Gastroesophageal sphincter (tissue), 4 donors: ENCODE measurements at regions not wholly inside any gene's neighbourhood (a gene's known extent, or its start where the extent isn't known, plus 50 kb on each side); places are given as distances from the start of the nearest gene placed in this dataset.
"Not testable (repeated sequence)": the region's sequence is repeated elsewhere in the genome, so short reads cannot be mapped to it uniquely, and the experiment has no call there.

Experiments used
- ATAC-seq: fragments of 150-250 bp; one replicate; pipeline ENCODE4 v1.9.1; 2016; ENCODE audit warnings: mild to moderate bottlenecking, moderate library complexity
- H3K27ac ChIP-seq, 4 donors: fragments of 200-600 bp; sonication (generic) in 3 of 4; 1 replicate in 3 of 4; 2 replicates in 1 of 4; pipeline ENCODE4 v1.5.1; 2016 to 2019
- H3K27me3 ChIP-seq: fragments of 200-600 bp; sonication (generic); one replicate; pipeline ENCODE4 v1.5.1; 2019
- H3K36me3 ChIP-seq, 2 donors: fragments of 200-600 bp; sonication (generic); one replicate each; pipeline ENCODE4 v1.5.1; 2019; ENCODE audit warnings: control low read depth in 1 of 2
- H3K4me1 ChIP-seq, 3 donors: fragments of 200-600 bp; sonication (generic); 1 replicate in 2 of 3; 2 replicates in 1 of 3; pipeline ENCODE4 v1.5.1; 2016 to 2019; ENCODE audit warnings: control low read depth in 2 of 3
- H3K4me3 ChIP-seq, 2 donors: fragments of 200-600 bp; sonication (generic); one replicate each; pipeline ENCODE4 v1.5.1; 2019; ENCODE audit warnings: mild to moderate bottlenecking in 1 of 2, moderate library complexity in 1 of 2
- H3K9me3 ChIP-seq, 3 donors: fragments of 200-600 bp; sonication (generic); one replicate each; pipeline ENCODE4 v1.5.1; 2017 to 2019; ENCODE audit warnings: control low read depth in 2 of 3
- EP300 ChIP-seq: sonication (generic); formaldehyde crosslinking; IDR thresholded peaks from one replicate; pipeline ENCODE4 v1.6.1; 2017; ENCODE audit warnings: antibody characterized with exemption, mild to moderate bottlenecking
- POLR2A ChIP-seq, 2 donors: fragments of 450-650 bp; IDR thresholded peaks; one replicate each; pipeline ENCODE4 v1.6.1; 2017; ENCODE audit warnings: antibody characterized with exemption in 2 of 2, mild to moderate bottlenecking in 2 of 2, moderate library complexity in 1 of 2
- POLR2AphosphoS5 ChIP-seq: sonication (generic); formaldehyde crosslinking; IDR thresholded peaks from one replicate; pipeline ENCODE4 v1.6.1; 2017; ENCODE audit warnings: antibody characterized with exemption
- WGBS, 2 donors: methylation state at CpG; one replicate each; pipeline ENCODE4 v1.1.5; 2018; ENCODE audit warnings: low coverage in 1 of 2; 5-methylcytosine and 5-hydroxymethylcytosine counted together
- TF ChIP-seq, protein P1 (sequence below), 4 experiments: fragments of 200-600 bp in 2 of 4; fragments of 450-650 bp in 2 of 4; sonication (generic) in 1 of 4; IDR thresholded peaks; one replicate each; pipeline ENCODE4 v1.5.1; 2017 to 2019; ENCODE audit warnings: antibody characterized with exemption in 4 of 4, mild to moderate bottlenecking in 2 of 4, moderate library complexity in 2 of 4

DNA sequence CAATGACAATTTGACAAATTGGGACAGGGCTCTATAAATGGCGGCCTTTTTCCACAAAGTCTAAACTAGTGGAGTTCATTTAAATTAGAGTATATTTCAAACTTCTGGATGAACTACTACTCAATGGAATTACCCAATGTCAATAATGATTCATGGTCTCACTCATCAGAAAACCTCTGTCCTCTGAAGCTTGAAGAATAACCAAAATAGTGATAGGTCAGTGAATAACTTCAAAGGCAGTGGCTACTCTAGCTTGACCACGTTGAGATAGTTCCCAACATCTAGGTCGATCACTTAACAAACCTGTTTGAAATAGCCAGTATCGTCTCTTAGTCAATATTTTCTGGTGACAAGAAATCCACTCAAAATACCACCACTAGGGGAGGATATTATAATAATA is 197.6 kb downstream of the HDGFL1 start:
- Histone ChIP-seq H3K4me3 (no peak overlapping the region), H3K4me1 (no peaks in the 10 kb centered on the region), H3K36me3 (no peaks in the 10 kb centered on the region), H3K9me3 (no peaks in the 10 kb centered on the region), H3K27ac (no peak overlapping the region), H3K27me3 (no peaks in the 10 kb centered on the region)
- no peak for ATAC-seq
- TF ChIP-seq POLR2A (IDR thresholded peaks at IDR 0.05) = no peak
- TF ChIP-seq EP300 = no peak
- TF ChIP-seq, protein P1, sequence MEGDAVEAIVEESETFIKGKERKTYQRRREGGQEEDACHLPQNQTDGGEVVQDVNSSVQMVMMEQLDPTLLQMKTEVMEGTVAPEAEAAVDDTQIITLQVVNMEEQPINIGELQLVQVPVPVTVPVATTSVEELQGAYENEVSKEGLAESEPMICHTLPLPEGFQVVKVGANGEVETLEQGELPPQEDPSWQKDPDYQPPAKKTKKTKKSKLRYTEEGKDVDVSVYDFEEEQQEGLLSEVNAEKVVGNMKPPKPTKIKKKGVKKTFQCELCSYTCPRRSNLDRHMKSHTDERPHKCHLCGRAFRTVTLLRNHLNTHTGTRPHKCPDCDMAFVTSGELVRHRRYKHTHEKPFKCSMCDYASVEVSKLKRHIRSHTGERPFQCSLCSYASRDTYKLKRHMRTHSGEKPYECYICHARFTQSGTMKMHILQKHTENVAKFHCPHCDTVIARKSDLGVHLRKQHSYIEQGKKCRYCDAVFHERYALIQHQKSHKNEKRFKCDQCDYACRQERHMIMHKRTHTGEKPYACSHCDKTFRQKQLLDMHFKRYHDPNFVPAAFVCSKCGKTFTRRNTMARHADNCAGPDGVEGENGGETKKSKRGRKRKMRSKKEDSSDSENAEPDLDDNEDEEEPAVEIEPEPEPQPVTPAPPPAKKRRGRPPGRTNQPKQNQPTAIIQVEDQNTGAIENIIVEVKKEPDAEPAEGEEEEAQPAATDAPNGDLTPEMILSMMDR (IDR thresholded peaks at IDR 0.05) = no peak
- no peak for TF ChIP-seq POLR2AphosphoS5
- WGBS, 2 donors = 96 to 97% methylated on average over 3 to 4 of the region's 4 CpGs

DNA sequence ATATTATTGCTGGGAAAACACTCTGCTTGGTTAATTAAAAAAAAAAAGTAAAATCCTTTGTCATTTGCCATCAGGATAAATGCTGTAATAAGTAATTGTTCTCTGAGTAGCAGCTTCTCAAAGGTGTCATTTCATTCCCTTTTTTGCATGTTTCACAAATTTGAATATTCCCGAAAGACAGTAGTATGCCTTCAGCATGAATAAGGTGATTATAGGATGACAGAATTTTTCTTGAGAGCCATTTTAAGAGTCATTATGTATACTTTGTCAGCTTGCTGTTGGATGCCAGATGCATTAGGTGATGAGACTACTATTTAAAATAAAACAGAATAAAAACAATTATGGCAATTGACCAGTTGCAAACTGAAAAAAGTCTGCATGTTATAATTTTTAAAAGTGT is 200.7 kb downstream of the HDGFL1 start:
- no peaks in the 10 kb centered on the region for H3K9me3 ChIP-seq
- H3K4me1 ChIP-seq = no peaks in the 10 kb centered on the region
- H3K4me3 ChIP-seq = no peak overlapping the region
- no peaks in the 10 kb centered on the region for H3K27me3 ChIP-seq
- WGBS, 2 donors = 63 to 86% methylated on average over 1 of the region's 1 CpG
- no peaks in the 10 kb centered on the region for H3K36me3 ChIP-seq
- ATAC-seq = no peak
- TF ChIP-seq POLR2AphosphoS5 (no peak), EP300 (no peak), POLR2A (IDR thresholded peaks at IDR 0.05) (no peak)
- TF ChIP-seq, protein P1 (IDR thresholded peaks at IDR 0.05) = no peak
- no peak overlapping the region for H3K27ac ChIP-seq

DNA sequence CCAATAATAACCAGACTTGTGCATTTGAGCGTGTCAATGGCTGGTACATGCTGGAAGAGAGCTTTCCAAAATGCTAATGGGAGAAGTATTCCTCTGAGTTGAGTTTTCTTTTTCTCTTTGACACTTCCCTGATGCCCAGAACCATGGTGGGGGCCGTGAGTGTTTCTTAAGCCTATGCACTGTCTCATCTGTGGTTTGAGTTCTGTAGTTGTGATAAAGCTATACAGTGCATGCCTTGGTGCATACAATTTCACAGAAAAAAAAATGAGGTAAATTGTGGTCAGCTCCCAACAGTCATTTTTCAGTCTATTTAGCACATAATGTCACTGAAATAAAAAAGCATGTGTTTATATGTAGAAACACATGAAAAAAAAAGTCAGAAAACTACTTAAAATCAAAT is 204.8 kb downstream of the HDGFL1 start:
- no peak for TF ChIP-seq POLR2AphosphoS5
- no peak for TF ChIP-seq POLR2A (IDR thresholded peaks at IDR 0.05)
- ATAC-seq = no peak
- WGBS, 2 donors = 67 to 100% methylated on average over 1 to 2 of the region's 2 CpGs
- Histone ChIP-seq H3K27me3 (no peaks in the 10 kb centered on the region), H3K27ac (no peak overlapping the region), H3K4me3 (no peak overlapping the region), H3K36me3 (no peaks in the 10 kb centered on the region), H3K9me3 (peaks cover 0 to 20% (median 2%) of the 10 kb centered on the region in 3 donors), H3K4me1 (no peaks in the 10 kb centered on the region)

DNA sequence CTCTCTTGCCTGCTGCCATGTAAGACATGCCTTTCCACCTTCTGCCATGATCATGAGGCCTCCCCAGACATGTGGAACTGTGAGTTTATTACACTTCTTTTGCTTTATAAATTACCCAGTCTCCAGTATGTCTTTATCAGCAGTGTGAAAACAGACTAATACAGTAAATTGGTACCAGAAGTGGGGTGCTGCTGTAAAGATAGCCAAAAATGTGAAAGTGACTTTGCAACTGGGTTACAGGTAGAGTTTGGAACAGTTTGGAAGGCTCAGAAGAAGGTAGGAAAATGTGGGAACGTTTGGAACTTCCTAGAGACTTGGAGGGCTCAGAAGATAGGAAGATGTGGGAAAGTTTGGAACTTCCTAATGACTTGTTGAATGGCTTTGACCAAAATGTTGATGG is 209.1 kb downstream of the HDGFL1 start:
- not testable (repeated sequence) for H3K36me3 ChIP-seq, H3K27me3 ChIP-seq, H3K4me1 ChIP-seq, H3K4me3 ChIP-seq, H3K27ac ChIP-seq, ATAC-seq
- WGBS, 2 donors = 64 to 70% methylated on average over 1 of the region's 1 CpG
- H3K9me3 ChIP-seq = peaks cover 0 to 40% (median 2%) of the 10 kb centered on the region in 3 donors

DNA sequence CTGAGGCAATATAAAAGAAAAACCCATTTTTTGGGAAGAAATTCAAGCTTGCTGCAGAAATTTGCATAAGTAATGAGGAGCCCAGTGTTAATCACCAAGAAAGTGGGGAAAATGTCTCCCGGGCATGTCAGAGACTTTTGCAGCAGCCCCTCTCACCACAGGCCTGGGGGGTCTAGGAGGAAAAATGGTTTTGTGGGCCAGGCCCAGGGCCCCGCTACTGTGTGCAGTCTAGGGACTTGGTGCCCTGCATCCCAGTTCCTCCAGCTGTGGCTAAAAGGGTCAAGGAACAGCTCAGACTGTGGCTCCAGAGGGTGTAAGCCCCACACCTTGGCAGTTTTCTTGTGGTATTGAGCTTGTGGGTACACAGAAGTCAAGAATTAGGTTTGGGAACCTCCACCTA is 209.7 kb downstream of the HDGFL1 start:
- Histone ChIP-seq H3K4me1 (peaks cover 0 to under 1% (median 0%) of the 10 kb centered on the region in 3 donors), H3K9me3 (peaks cover 0 to 40% (median 2%) of the 10 kb centered on the region in 3 donors), H3K27ac (no peak overlapping the region), H3K27me3 (no peaks in the 10 kb centered on the region), H3K36me3 (no peaks in the 10 kb centered on the region), H3K4me3 (no peak overlapping the region)
- ATAC-seq = no peak
- TF ChIP-seq POLR2AphosphoS5 = no peak
- no peak for TF ChIP-seq POLR2A (IDR thresholded peaks at IDR 0.05)
- TF ChIP-seq, protein P1 (IDR thresholded peaks at IDR 0.05) = no peak
- WGBS, 2 donors = 90 to 100% methylated on average over 1 to 2 of the region's 2 CpGs

DNA sequence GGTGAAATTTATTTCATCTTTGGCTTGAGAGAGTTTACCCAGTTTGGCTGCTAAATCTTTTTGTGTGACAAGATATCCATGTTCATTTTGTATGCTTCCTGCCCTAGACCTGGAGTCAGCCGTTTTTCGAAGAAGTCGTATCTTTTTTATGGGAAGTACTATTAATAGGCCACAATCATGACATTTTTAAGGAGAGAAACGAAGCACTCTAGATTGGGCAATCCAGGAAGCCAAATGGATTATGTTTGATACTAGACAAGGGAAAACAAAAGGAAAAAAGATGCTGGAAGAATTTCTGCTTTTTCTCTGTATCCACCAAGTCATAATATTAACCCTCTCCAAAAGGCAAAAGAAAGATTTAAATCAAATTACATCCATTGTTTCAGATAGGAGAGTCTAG is 214.6 kb downstream of the HDGFL1 start:
- Histone ChIP-seq H3K4me3 (no peak overlapping the region), H3K4me1 (peaks cover 0 to 15% (median 0%) of the 10 kb centered on the region in 3 donors), H3K27ac (no peak overlapping the region), H3K27me3 (no peaks in the 10 kb centered on the region), H3K9me3 (peaks cover 0 to 22% (median under 1%) of the 10 kb centered on the region in 3 donors), H3K36me3 (no peaks in the 10 kb centered on the region)
- 22 to 62% methylated on average over 4 of the region's 4 CpGs for WGBS, 2 donors
- no peak for TF ChIP-seq POLR2AphosphoS5
- no peak for ATAC-seq
